Thymus (tissue), 11 donors: ENCODE measurements at regions not wholly inside any gene's neighbourhood (a gene's known extent, or its start where the extent isn't known, plus 50 kb on each side); places are given as distances from the start of the nearest gene placed in this dataset.
A peak's percentile ranks its signal among the peaks of the same experiment; 100 is the strongest.
"Not testable (repeated sequence)": the region's sequence is repeated elsewhere in the genome, so short reads cannot be mapped to it uniquely, and the experiment has no call there.

Source experiments
- DNase-seq, 9 donors: peaks; one replicate each; pipeline ENCODE4 v3.0.0-alpha.2; 2013; ENCODE audit warnings: low spot score in 9 of 9, low read depth in 6 of 9, missing footprints in 1 of 9
- H3K27ac ChIP-seq, 2 donors: one replicate each; pipeline ENCODE4 v1.5.1; 2013; ENCODE audit warnings: control low read depth in 1 of 2, low read depth in 1 of 2, low read length in 1 of 2, mild to moderate bottlenecking in 1 of 2, moderate library complexity in 1 of 2
- H3K27me3 ChIP-seq, 2 donors: one replicate each; pipeline ENCODE4 v1.5.1; 2013; ENCODE audit warnings: low read length in 1 of 2; ENCODE audit not compliant: control insufficient read depth in 2 of 2, insufficient read depth in 1 of 2
- H3K36me3 ChIP-seq, 2 donors: one replicate each; pipeline ENCODE4 v1.5.1; 2013; ENCODE audit warnings: low read length in 1 of 2, mild to moderate bottlenecking in 1 of 2, moderate library complexity in 1 of 2; ENCODE audit not compliant: control insufficient read depth in 2 of 2, insufficient read depth in 2 of 2
- H3K4me1 ChIP-seq, 2 donors: one replicate each; pipeline ENCODE4 v1.5.1; 2013; ENCODE audit warnings: low read length in 2 of 2; ENCODE audit not compliant: control insufficient read depth in 2 of 2, insufficient read depth in 2 of 2
- H3K4me3 ChIP-seq, 2 donors: one replicate each; pipeline ENCODE4 v1.5.1; 2013; ENCODE audit warnings: low read length in 2 of 2, control low read depth in 1 of 2, mild to moderate bottlenecking in 1 of 2
- H3K9me3 ChIP-seq, 2 donors: one replicate each; pipeline ENCODE4 v1.5.1; 2013; ENCODE audit warnings: low read length in 1 of 2, mild to moderate bottlenecking in 1 of 2; ENCODE audit not compliant: control insufficient read depth in 2 of 2, insufficient read depth in 1 of 2
- WGBS: extraction: QIAGEN DNeasy Blood & Tissue Kit; methylation state at CpG from one replicate; pipeline ENCODE4 v1.1.7; 2013; 5-methylcytosine and 5-hydroxymethylcytosine counted together
- donor health status: healthy.

DNA sequence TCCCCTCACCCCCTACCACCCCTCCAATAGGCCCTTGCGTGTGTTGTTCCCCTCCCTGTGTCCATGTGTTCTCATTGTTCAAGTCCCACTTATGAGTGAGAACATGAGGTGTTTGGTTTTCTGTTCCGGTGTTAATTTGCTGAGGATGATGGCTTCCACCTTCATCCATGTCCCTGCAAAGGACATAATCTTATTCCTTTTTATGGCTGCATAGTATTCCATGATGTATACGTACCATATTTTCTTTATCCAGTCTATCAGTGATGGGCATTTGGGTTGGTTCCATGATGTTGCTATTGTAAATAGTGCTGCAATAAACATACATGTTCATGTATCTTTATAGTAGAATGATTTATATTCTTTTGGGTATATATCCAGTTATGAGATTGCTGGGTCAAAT is 523.6 kb upstream of the TBL1XR1 start:
- H3K4me3 ChIP-seq, H3K27ac ChIP-seq, H3K36me3 ChIP-seq, H3K9me3 ChIP-seq, H3K4me1 ChIP-seq, DNase-seq, H3K27me3 ChIP-seq: not testable (repeated sequence)
- 98% methylated on average over 3 of the region's 3 CpGs for WGBS

DNA sequence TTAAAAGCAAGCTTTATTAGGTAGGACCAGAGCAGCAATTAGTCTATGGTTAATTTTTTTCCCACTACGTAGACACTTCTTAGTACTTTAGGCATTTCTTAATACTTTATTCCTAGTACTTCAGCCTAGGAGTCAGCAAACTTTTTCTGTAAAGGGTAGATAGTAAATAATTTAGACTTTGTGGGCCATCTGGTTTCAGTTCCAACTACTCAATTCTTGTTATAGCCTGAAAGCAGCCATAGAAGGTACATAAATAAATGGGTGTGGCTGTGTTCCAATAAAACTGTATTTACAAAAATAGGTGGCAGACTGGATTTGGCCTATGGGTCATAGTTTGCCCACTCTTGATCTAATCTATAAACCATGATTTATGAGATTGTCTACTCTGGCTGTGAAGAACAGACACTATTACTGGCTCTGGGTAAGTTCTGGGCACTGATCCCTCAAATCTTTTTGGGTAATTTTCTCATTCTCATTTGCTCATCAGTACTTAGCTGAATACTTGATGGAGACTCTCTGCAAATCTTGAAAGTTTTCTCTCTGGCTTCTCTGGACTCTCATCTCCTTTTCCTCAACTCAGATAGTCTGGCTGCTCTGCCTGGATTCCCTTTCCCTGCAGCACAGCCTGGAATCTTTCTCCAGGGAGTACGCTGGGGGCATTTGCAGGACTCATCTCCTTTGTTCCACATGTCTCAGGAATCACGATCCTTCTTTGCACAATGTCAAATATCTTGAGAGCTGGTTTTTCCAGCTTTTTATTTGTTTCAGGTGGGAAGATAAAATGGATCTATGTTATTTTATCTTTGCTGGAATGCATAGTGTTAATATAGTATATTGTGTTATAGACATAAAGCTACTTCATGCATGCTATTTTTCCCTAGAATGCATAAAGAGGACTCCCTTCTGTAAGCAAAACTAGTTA is 524.8 kb upstream of the TBL1XR1 start:
- Histone ChIP-seq H3K4me1 (peaks cover 0 to 6% of the 10 kb centered on the region in 2 donors), H3K27ac (no peak overlapping the region), H3K27me3 (no peaks in the 10 kb centered on the region), H3K4me3 (no peak overlapping the region), H3K9me3 (no peaks in the 10 kb centered on the region), H3K36me3 (no peaks in the 10 kb centered on the region)
- WGBS, result 96% methylated on average over 3 of the region's 3 CpGs
- no peak for DNase-seq

DNA sequence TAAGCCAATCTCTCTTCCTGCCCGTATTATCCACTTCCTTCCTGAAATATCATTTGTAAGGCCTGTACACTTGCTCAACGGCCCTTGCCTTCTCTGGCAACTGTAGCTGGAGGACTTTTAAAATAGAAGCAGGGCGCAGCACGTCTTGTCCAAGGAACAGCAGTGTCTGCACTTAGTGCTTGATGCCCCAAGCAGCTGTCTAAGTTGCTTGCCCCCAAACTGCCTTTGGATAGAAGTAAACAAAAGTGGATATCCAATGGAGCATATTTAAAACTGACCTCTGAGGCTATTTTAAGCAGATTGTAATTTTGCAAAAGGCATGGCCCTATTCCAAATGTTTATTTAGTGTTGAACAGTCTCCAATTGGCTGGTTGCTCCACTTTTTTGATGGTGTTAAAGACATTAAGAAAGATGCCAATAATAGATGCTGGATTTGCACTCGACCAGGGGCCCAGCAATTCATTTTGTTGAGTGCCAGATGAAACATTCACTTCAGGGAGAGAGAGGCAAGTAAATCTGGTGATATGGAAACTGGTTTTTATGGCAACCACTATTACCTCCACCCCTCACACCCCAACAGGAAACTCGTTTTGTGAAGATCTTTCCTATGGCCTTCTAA is 526.8 kb upstream of the TBL1XR1 start:
- no peak for DNase-seq
- Histone ChIP-seq H3K4me3 (no peak overlapping the region), H3K27ac (no peak overlapping the region), H3K4me1 (peaks cover 0 to 6% of the 10 kb centered on the region in 2 donors), H3K36me3 (no peaks in the 10 kb centered on the region), H3K27me3 (no peaks in the 10 kb centered on the region), H3K9me3 (no peaks in the 10 kb centered on the region)
- WGBS, result 26% methylated on average over 6 of the region's 6 CpGs

DNA sequence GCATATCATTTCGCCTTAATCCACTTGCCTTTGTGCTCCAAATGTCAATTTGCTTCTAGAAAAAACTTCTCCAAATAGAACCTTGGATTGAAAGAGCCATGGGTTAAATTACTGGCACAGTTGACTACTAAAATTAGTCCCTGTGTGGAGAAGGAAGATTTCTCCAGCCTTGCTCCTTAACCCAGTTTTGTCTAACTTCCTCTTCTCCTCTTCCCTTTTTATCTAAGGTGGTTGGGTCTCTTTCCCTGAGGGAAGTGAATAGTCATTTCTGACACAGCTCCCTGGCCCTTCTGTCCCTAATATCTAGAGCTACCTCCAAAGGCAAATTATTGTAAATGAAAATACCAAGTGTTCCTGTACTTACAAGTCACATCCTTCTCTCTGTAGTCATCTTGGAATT is 527.9 kb upstream of the TBL1XR1 start:
- no peaks in the 10 kb centered on the region for H3K27me3 ChIP-seq
- no peak overlapping the region for H3K27ac ChIP-seq
- no peaks in the 10 kb centered on the region for H3K9me3 ChIP-seq
- no peaks in the 10 kb centered on the region for H3K36me3 ChIP-seq
- peaks cover 0 to 10% of the 10 kb centered on the region in 2 donors for H3K4me1 ChIP-seq
- no peak overlapping the region for H3K4me3 ChIP-seq
- no peak for DNase-seq
- WGBS, result 100% methylated on average over 1 of the region's 1 CpG

DNA sequence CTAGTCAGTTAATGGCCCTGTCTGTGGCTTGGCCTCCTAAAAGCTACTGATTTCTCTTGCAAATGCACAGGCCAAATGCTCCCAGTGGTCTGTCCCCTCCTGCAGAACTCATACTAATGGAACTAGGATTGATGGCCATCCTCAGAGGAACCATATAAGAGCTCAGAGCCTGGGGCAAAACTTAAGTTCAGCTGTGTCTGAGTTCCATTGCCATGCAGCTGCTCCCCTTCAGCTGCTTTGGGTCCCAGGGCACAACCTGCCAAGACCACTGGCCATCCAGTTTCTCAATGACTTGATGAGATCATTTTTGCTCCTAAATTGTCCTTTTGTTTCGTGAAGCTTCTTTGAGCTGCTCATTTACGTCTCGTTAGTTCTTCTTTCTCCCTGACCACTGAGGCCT is 529.5 kb upstream of the TBL1XR1 start:
- Histone ChIP-seq H3K27me3 (no peaks in the 10 kb centered on the region), H3K4me3 (no peak overlapping the region), H3K36me3 (peaks cover 0 to 2% of the 10 kb centered on the region in 2 donors), H3K9me3 (no peaks in the 10 kb centered on the region), H3K4me1 (peaks cover 0 to 12% of the 10 kb centered on the region in 2 donors), H3K27ac (no peak overlapping the region)
- 97% methylated on average over 3 of the region's 3 CpGs for WGBS
- DNase-seq, result no peak

DNA sequence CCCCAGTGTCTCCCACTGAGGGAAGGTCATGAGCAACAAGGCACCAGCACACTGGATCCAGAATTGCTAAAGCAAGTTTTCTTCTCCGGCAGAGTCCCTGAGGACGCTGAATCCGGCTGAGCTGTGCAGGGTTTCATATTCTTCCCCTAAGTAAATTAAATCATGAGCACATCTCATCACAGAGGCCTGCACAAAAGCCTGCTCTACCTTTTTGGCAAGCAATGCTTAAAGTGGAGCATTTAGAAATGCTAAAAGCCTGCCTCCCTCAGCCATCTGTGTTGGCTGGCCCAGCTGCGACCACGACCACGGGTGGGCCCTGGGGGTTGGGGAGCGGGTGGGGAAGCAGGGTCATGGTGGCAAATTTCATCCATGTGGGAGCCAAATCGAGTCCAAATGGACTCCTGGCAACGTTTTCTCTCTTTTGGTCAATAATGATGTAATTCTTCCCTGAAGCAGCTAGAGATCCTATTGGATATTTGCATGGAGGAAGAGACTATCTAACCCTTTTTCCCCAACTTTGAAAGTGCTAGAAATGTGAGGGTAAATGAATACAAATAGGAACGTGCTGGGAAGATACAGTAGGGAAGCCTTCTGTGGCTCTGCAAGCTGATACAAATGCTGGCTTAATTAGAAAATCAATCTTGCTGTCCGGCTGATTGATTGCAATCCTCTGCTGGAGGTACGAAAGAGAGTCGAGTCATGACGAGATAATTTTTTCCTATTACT is 532.8 kb upstream of the TBL1XR1 start:
- no peak overlapping the region for H3K4me3 ChIP-seq
- H3K36me3 ChIP-seq, result peaks cover 0 to 2% of the 10 kb centered on the region in 2 donors
- H3K4me1 ChIP-seq, result peaks cover 0 to 6% of the 10 kb centered on the region in 2 donors
- no peaks in the 10 kb centered on the region for H3K9me3 ChIP-seq
- H3K27ac ChIP-seq, result peak overlapping the region in 1 of 2 donors; percentile 46
- DNase-seq, result peak in 1 of 9 donors; percentile 28
- H3K27me3 ChIP-seq, result no peaks in the 10 kb centered on the region
- WGBS, result 79% methylated on average over 14 of the region's 14 CpGs

DNA sequence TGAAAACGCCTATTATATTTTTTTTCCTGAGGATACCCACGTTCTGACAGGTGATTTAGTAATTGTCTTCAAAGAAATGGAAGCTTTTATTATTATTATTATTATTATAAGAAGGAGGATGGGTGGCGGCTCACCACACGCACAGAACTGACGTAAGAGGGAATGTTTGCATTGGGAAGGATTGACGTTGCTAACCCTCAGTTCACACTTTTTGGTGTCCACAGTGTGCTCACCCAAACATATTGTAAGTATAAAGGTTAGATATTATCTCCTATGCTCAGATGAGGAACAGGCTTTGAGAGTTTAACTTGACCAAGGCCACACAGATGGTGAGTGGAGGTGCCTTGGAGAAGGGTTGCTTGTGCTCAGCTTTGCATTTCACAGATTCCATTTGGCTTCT is 533.5 kb upstream of the TBL1XR1 start:
- Histone ChIP-seq H3K27ac (no peak overlapping the region), H3K4me1 (peaks cover 0 to 6% of the 10 kb centered on the region in 2 donors), H3K36me3 (peaks cover 0 to 2% of the 10 kb centered on the region in 2 donors), H3K27me3 (no peaks in the 10 kb centered on the region), H3K4me3 (no peak overlapping the region), H3K9me3 (no peaks in the 10 kb centered on the region)
- 96% methylated on average over 6 of the region's 6 CpGs for WGBS
- no peak for DNase-seq

DNA sequence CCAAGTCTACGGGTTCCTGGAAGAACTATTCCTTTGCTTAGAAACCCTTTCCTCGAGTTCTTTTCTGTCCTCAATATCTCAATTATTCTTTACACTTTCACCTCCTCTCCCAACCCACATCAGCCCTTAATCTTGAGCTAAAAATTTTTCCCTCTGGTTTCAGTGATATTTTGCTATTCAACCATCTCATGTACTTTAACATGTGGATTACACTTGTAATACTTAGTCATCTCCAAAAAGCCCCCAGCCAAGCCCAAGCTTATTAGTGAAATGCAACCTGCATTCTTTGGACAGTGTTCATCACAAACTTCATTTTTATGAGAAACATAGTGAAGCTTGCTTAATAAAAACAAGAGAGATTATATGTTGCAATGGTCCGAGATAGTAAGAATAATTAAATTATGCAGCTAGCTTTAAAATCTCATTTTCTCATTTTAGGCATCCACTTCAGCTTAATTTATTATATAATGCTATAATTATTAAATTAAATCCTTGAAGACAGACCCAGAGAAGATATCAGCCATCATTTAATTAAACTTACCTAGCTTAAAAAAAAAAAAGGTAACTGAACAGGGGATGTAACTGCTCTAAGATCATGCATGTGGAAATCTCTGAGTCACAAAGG is 534.5 kb upstream of the TBL1XR1 start:
- H3K27ac ChIP-seq, result no peak overlapping the region

More for the DNA sequence above, 534.5 kb upstream of the TBL1XR1 start:
- no peak for DNase-seq
- H3K27me3 ChIP-seq, result no peaks in the 10 kb centered on the region
- 95% methylated on average over 3 of the region's 3 CpGs for WGBS
- peaks cover 0 to 6% of the 10 kb centered on the region in 2 donors for H3K4me1 ChIP-seq
- H3K4me3 ChIP-seq, result no peak overlapping the region
- H3K36me3 ChIP-seq, result peaks cover 0 to 2% of the 10 kb centered on the region in 2 donors
- H3K9me3 ChIP-seq, result no peaks in the 10 kb centered on the region
